22Rv1 (cell line): ENCODE measurements at regions not wholly inside any gene's neighbourhood (a gene's known extent, or its start where the extent isn't known, plus 50 kb on each side); places are given as distances from the start of the nearest gene placed in this dataset.

ENCODE experiments used
- H3K27ac ChIP-seq: fragments of 450-650 bp; 2 replicates; pipeline ENCODE4 v1.5.1; 2017
- CTCF ChIP-seq: fragments of 450-650 bp; IDR thresholded peaks from 2 replicates; pipeline ENCODE4 v1.5.1; 2017; ENCODE audit warnings: mild to moderate bottlenecking
- ZFX ChIP-seq: fragments of 450-650 bp; IDR thresholded peaks from 2 replicates; pipeline ENCODE4 v1.6.1; 2017; ENCODE audit warnings: antibody characterized with exemption, borderline replicate concordance

GRCh38 chr16:5460701-5461100, 363.1 kb upstream of the EEF2KMT start:
- H3K27ac ChIP-seq = no peak overlapping the region
- TF ChIP-seq CTCF (no peak), ZFX (no peak)

- H3K27ac ChIP-seq = no peak overlapping the region
- TF ChIP-seq ZFX (no peak), CTCF (no peak)
These were observed 362.3 kb upstream of the EEF2KMT start for GRCh38 chr16:5459863-5460262.

- no peak overlapping the region for H3K27ac ChIP-seq
- TF ChIP-seq CTCF (no peak), ZFX (no peak)
These were observed 357.5 kb upstream of the EEF2KMT start for GRCh38 chr16:5455110-5455509.

GRCh38 chr16:5454349-5454748, 356.8 kb upstream of the EEF2KMT start:
- TF ChIP-seq ZFX (no peak), CTCF (no peak)
- H3K27ac ChIP-seq = no peak overlapping the region

GRCh38 chr16:5451641-5452040, 354.0 kb upstream of the EEF2KMT start:
- H3K27ac ChIP-seq = no peak overlapping the region
- TF ChIP-seq ZFX (no peak), CTCF (no peak)

GRCh38 chr16:5450409-5451104, 353.0 kb upstream of the EEF2KMT start:
- H3K27ac ChIP-seq = no peak overlapping the region
- no peak for TF ChIP-seq ZFX
- TF ChIP-seq CTCF = no peak

- TF ChIP-seq ZFX = no peak
- no peak for TF ChIP-seq CTCF
- no peak overlapping the region for H3K27ac ChIP-seq
These were observed 352.3 kb upstream of the EEF2KMT start for GRCh38 chr16:5449901-5450300.
